Lung (tissue), 11 donors: ENCODE measurements at regions not wholly inside any gene's neighbourhood (a gene's known extent, or its start where the extent isn't known, plus 50 kb on each side); places are given as distances from the start of the nearest gene placed in this dataset.

Source experiments
- ATAC-seq: fragments of 200-7000 bp; cut with Tn5 transposase; one replicate; pipeline ENCODE4 v1.9.1; 2020; ENCODE audit warnings: moderate number of reproducible peaks; ENCODE audit not compliant: insufficient read depth, low FRiP score
- DNase-seq, 3 donors: peaks; one replicate each; pipeline ENCODE4 v3.0.0-alpha.2; 2013 to 2017
- H3K27ac ChIP-seq, 2 donors: one replicate each; pipeline ENCODE4 v1.5.1; 2013; ENCODE audit warnings: mild to moderate bottlenecking in 2 of 2, moderate library complexity in 2 of 2, control low read depth in 1 of 2, inconsistent platforms in 1 of 2, low read depth in 1 of 2, low read length in 1 of 2
- H3K27me3 ChIP-seq, 3 donors: one replicate each; pipeline ENCODE4 v1.5.1; 2013; ENCODE audit warnings: low read length in 2 of 3; ENCODE audit not compliant: control insufficient read depth in 3 of 3, insufficient read depth in 3 of 3
- H3K36me3 ChIP-seq, 4 donors: one replicate each; pipeline ENCODE4 v1.5.1; 2013; ENCODE audit warnings: low read length in 4 of 4, mild to moderate bottlenecking in 1 of 4, moderate library complexity in 1 of 4; ENCODE audit not compliant: control insufficient read depth in 4 of 4, insufficient read depth in 4 of 4
- H3K4me1 ChIP-seq, 5 donors: one replicate each; pipeline ENCODE4 v1.5.1; 2013; ENCODE audit warnings: low read length in 5 of 5, mild to moderate bottlenecking in 2 of 5, moderate library complexity in 1 of 5; ENCODE audit not compliant: control insufficient read depth in 5 of 5, insufficient read depth in 5 of 5
- H3K4me3 ChIP-seq: one replicate; pipeline ENCODE4 v1.5.1; 2013; ENCODE audit warnings: mild to moderate bottlenecking, control low read depth, moderate library complexity
- H3K9ac ChIP-seq, 2 donors: one replicate each; pipeline ENCODE4 v1.5.1; 2013; ENCODE audit warnings: low read length in 2 of 2, control low read depth in 1 of 2; ENCODE audit not compliant: insufficient read depth in 1 of 2
- H3K9me3 ChIP-seq, 4 donors: one replicate each; pipeline ENCODE4 v1.5.1; 2013; ENCODE audit warnings: low read length in 3 of 4, mild to moderate bottlenecking in 1 of 4, moderate library complexity in 1 of 4; ENCODE audit not compliant: control insufficient read depth in 4 of 4, insufficient read depth in 3 of 4
- CTCF ChIP-seq: IDR thresholded peaks from 2 replicates; pipeline ENCODE4 v1.5.1; 2012; ENCODE audit warnings: mild to moderate bottlenecking; ENCODE audit errors: control extremely low read depth, extremely low read depth
- WGBS, 2 donors: extraction: QIAGEN DNeasy Blood & Tissue Kit; methylation state at CpG; one replicate each; pipeline ENCODE4 v1.1.7; 2013; 5-methylcytosine and 5-hydroxymethylcytosine counted together
- donor health status: control.
- donor health status: control.
- donor health status: Bipolar disorder and iron deficiency.
- donor health status: healthy.
- donor health status: DM: yes; HTN: yes; CAD: no.

DNA sequence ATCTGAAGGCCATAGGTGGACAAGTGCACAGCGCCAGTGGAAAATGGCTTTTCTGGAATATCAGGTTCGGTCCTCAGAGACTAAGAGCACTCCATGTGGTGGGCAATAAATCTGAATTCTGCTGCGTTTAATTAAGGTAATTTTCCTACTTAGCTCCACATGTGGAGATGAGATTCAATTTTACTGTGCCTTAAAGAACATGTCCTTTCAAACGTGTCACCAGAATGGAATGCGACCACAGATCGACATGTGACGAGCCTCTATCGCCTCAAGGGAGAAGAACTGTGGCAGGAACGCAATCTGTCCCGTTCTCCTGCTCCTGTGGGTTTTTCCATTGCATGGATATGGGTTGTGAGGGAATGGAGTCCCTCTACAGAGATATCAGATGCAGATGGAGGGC, 205.3 kb upstream of the ZNF32 start:
- no peak for DNase-seq
- no peak overlapping the region for H3K27ac ChIP-seq
- H3K27me3 ChIP-seq: no peaks in the 10 kb centered on the region
- H3K9ac ChIP-seq: no peak overlapping the region
- peaks cover 0 to 1% (median 0%) of the 10 kb centered on the region in 5 donors for H3K4me1 ChIP-seq
- no peak for TF ChIP-seq CTCF
- no peak for ATAC-seq
- H3K36me3 ChIP-seq: no peaks in the 10 kb centered on the region
- H3K4me3 ChIP-seq: no peak overlapping the region
- WGBS, 2 donors: 88 to 92% methylated on average over 10 of the region's 10 CpGs
- H3K9me3 ChIP-seq: peaks cover 0 to 2% (median 0%) of the 10 kb centered on the region in 4 donors

DNA sequence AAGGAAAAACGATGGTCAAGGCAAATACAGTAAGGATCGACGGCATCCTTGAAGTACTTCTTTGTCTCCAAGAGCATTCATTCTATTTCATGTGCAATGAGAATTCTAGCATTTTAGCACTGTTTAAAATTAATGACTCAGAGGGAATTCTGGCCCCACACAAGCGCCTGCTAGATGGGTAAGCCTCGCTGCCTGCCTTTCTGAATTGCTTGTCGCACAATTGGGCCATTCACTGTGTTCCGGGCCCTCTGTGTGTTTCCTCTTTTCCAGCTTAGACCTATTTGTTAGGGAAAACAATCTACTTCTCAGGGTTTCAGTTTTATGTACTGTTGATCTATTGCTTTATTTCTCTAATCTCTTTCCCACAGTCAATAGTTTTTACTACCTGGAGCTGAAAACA, 204.7 kb upstream of the ZNF32 start:
- Histone ChIP-seq H3K4me1 (peaks cover 0 to 1% (median 0%) of the 10 kb centered on the region in 5 donors), H3K9me3 (peaks cover 0 to 2% (median 0%) of the 10 kb centered on the region in 4 donors), H3K36me3 (no peaks in the 10 kb centered on the region), H3K27ac (no peak overlapping the region), H3K27me3 (no peaks in the 10 kb centered on the region), H3K9ac (no peak overlapping the region), H3K4me3 (no peak overlapping the region)
- TF ChIP-seq CTCF: no peak
- ATAC-seq (no peak), DNase-seq (no peak)
- WGBS, 2 donors: 95 to 97% methylated on average over 7 of the region's 7 CpGs

- Histone ChIP-seq H3K9ac (no peak overlapping the region), H3K9me3 (peaks cover 0 to 3% (median 0%) of the 10 kb centered on the region in 4 donors), H3K27ac (no peak overlapping the region), H3K36me3 (no peaks in the 10 kb centered on the region), H3K4me1 (peaks cover 0 to 1% (median 0%) of the 10 kb centered on the region in 5 donors), H3K27me3 (no peaks in the 10 kb centered on the region), H3K4me3 (no peak overlapping the region)
- DNase-seq: no peak
- 92 to 99% methylated on average over 5 of the region's 5 CpGs for WGBS, 2 donors
- no peak for ATAC-seq
- TF ChIP-seq CTCF: no peak
Measured at GRCh38 chr10:43852644-43853214, 204.0 kb upstream of the ZNF32 start.

DNA sequence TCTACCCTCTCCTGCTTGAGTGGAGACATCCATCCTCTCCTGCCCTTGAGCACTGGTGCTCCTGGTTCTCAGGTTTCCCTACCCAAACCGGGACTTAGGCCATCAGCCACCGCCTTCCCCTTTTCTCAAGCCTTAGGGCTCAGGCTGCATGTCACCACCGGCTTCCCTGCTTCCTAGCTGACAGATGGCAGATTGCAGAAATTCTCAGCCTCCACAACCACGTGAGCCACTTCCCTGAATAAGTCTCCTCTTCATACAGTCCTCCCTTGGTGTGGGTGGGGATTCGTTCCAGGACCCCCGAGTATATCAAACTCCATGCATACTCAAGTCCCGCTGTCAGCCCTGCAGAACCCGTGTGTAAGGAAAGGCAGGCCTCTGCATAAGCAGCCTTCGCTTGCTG, 203.5 kb upstream of the ZNF32 start:
- Histone ChIP-seq H3K36me3 (no peaks in the 10 kb centered on the region), H3K9me3 (peaks cover 0 to 3% (median 0%) of the 10 kb centered on the region in 4 donors), H3K27ac (no peak overlapping the region), H3K27me3 (no peaks in the 10 kb centered on the region), H3K9ac (no peak overlapping the region), H3K4me1 (peaks cover 0 to 1% (median 0%) of the 10 kb centered on the region in 5 donors), H3K4me3 (no peak overlapping the region)
- 71 to 80% methylated on average over 9 of the region's 9 CpGs for WGBS, 2 donors
- no peak for DNase-seq
- no peak for TF ChIP-seq CTCF
- ATAC-seq: no peak
